ENCODE measurements at regions not wholly inside any gene's neighbourhood (a gene's known extent, or its start where the extent isn't known, plus 50 kb on each side); places are given as distances from the start of the nearest gene placed in this dataset.

- TF ChIP-seq CTCF (conservative IDR thresholded peaks at IDR 0.05; ENCODE audit: low read depth, low read length) (no peak), EZH2 (IDR thresholded peaks at IDR 0.05; ENCODE audit: low read length, unreplicated experiment) (no peak)
Measured at GRCh38 chr10:4343873-4344272, 482.1 kb upstream of the AKR1E2 start.

Data from PC-3 (cell line).